Body of pancreas (tissue), 4 donors: ENCODE measurements at regions not wholly inside any gene's neighbourhood (a gene's known extent, or its start where the extent isn't known, plus 50 kb on each side); places are given as distances from the start of the nearest gene placed in this dataset.

Experiments used
- ATAC-seq: fragments of 150-250 bp; one replicate; pipeline ENCODE4 v1.9.1; 2016
- DNase-seq, 4 donors: peaks; one replicate each; pipeline ENCODE4 v3.0.0-alpha.2; 2019
- H3K27ac ChIP-seq, 4 donors: fragments of 200-600 bp; sonication (generic); 1 replicate in 3 of 4; 2 replicates in 1 of 4; pipeline versions ENCODE4 v1.5.1 to v1.6.1; 2016 to 2019; ENCODE audit warnings: mild to moderate bottlenecking in 1 of 4, mixed read lengths in 1 of 4, moderate library complexity in 1 of 4
- H3K27me3 ChIP-seq, 2 donors: fragments of 200-600 bp; sonication (generic); one replicate each; pipeline ENCODE4 v1.6.0; 2016; ENCODE audit warnings: mild to moderate bottlenecking in 1 of 2
- H3K36me3 ChIP-seq, 2 donors: fragments of 200-600 bp; sonication (generic); replicated peaks in 1 of 2; 2 replicates each; pipeline ENCODE4 v1.5.1; 2016; ENCODE audit warnings: low read depth in 2 of 2; ENCODE audit not compliant: insufficient read depth in 1 of 2
- H3K4me1 ChIP-seq: fragments of 200-600 bp; sonication (generic); one replicate; pipeline ENCODE4 v1.6.0; 2016
- H3K4me3 ChIP-seq, 2 donors: fragments of 200-600 bp; sonication (generic); 1 replicate in 1 of 2; 2 replicates in 1 of 2; pipeline ENCODE4 v1.5.1; 2016 to 2019
- H3K9me3 ChIP-seq, 3 donors: fragments of 200-600 bp; sonication (generic); 1 replicate in 2 of 3; 2 replicates in 1 of 3; pipeline ENCODE4 v1.5.1; 2016
- POLR2A ChIP-seq, 3 donors: fragments of 450-650 bp; IDR thresholded peaks; one replicate each; pipeline ENCODE4 v1.6.1; 2016; ENCODE audit warnings: antibody characterized with exemption in 3 of 3, mild to moderate bottlenecking in 2 of 3
- WGBS, 2 donors: methylation state at CpG; one replicate each; pipeline ENCODE4 v1.1.5; 2017; 5-methylcytosine and 5-hydroxymethylcytosine counted together
- intact Hi-C: fragments of 100-400 bp; cut with DNase I; formaldehyde crosslinking; loops from one replicate; pipeline ENCODE4 v1.15.1; 2023
- TF ChIP-seq, protein P1 (sequence below), 7 experiments: fragments of 450-650 bp in 4 of 7; fragments of 200-600 bp in 3 of 7; sonication (generic) in 3 of 7; IDR thresholded peaks; one replicate each; pipeline ENCODE4 v1.5.1; 2016 to 2019; ENCODE audit warnings: antibody characterized with exemption in 7 of 7

DNA sequence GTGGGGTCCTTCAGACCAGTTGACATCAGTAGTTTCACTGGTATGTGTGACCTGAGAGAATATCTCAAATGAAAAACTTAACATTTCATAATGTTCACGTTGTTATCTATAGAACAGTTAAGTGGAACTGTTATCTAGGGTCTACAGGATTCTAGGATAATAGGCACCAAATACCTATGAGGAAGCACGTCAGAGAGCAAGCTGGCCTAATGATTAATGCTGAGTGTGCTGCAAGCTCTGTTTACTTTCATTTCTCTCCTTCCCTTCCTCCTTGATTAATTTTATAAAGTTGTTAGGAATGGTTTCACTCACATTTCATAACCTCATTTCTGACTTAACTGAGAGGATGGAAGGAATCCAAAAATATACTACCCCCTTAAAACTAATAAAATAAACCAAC, 362.5 kb upstream of the ZNF717 start:
- intact Hi-C loops: no loop called here
- H3K4me3 ChIP-seq: no peak overlapping the region
- no peaks in the 10 kb centered on the region for H3K9me3 ChIP-seq
- no peak overlapping the region for H3K27ac ChIP-seq
- no peaks in the 10 kb centered on the region for H3K36me3 ChIP-seq
- H3K27me3 ChIP-seq: no peaks in the 10 kb centered on the region
- no peak for DNase-seq
- no peak for ATAC-seq
- H3K4me1 ChIP-seq: no peaks in the 10 kb centered on the region
- TF ChIP-seq POLR2A (IDR thresholded peaks at IDR 0.05): no peak
- TF ChIP-seq, protein P1, sequence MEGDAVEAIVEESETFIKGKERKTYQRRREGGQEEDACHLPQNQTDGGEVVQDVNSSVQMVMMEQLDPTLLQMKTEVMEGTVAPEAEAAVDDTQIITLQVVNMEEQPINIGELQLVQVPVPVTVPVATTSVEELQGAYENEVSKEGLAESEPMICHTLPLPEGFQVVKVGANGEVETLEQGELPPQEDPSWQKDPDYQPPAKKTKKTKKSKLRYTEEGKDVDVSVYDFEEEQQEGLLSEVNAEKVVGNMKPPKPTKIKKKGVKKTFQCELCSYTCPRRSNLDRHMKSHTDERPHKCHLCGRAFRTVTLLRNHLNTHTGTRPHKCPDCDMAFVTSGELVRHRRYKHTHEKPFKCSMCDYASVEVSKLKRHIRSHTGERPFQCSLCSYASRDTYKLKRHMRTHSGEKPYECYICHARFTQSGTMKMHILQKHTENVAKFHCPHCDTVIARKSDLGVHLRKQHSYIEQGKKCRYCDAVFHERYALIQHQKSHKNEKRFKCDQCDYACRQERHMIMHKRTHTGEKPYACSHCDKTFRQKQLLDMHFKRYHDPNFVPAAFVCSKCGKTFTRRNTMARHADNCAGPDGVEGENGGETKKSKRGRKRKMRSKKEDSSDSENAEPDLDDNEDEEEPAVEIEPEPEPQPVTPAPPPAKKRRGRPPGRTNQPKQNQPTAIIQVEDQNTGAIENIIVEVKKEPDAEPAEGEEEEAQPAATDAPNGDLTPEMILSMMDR (IDR thresholded peaks at IDR 0.05): no peak
- WGBS, 2 donors: 4 to 12% methylated on average over 2 of the region's 2 CpGs

DNA sequence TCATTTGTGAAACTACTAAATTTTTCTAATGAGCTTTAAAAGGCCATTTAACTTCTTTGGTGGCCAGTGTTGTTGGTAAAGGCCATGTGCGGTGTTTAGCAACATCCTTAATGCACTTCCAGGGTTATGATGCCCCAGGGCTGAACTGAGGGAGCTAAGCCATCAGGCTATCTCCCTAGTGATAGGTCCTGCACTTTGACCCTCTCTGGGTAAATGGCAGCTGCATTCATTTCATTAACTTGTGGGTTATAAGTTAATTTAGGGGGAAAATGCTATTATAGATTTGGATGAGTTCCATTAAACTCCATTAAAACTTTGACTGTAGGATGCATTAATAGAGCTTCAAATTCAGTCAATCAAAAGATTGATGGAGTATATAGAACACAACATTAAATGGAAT, 366.7 kb upstream of the ZNF717 start:
- H3K36me3 ChIP-seq: no peaks in the 10 kb centered on the region
- no peak for ATAC-seq
- no peak overlapping the region for H3K27ac ChIP-seq
- no peak overlapping the region for H3K4me3 ChIP-seq
- no peaks in the 10 kb centered on the region for H3K4me1 ChIP-seq
- DNase-seq: no peak
- 59 to 79% methylated on average over 1 of the region's 1 CpG for WGBS, 2 donors
- TF ChIP-seq, protein P1 (IDR thresholded peaks at IDR 0.05): no peak
- no peak for TF ChIP-seq POLR2A (IDR thresholded peaks at IDR 0.05)
- no peaks in the 10 kb centered on the region for H3K27me3 ChIP-seq
- intact Hi-C loops: no loop called here
- no peaks in the 10 kb centered on the region for H3K9me3 ChIP-seq

DNA sequence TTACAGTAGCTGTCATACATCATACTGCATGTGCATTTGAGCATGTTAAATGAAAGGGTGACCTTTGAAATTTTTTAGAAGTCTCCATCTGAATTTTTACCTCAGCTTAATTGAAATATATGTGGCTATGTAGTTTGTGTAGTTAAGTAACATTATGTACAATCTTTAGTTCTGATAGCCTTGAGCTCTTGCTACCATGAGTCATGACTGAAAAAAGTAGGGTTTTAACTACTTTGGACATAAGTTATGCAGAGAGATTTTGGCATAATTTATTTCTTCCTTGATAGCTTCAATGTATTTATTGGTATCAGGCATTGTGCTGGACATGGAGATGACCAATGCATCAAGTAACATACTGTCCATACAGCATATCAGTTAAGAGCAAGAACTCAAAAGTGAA, 376.5 kb upstream of the ZNF717 start:
- ATAC-seq: no peak
- H3K27me3 ChIP-seq: no peaks in the 10 kb centered on the region
- no peaks in the 10 kb centered on the region for H3K4me1 ChIP-seq
- H3K36me3 ChIP-seq: no peaks in the 10 kb centered on the region
- H3K4me3 ChIP-seq: no peak overlapping the region
- intact Hi-C loops: no loop called here
- no peak for DNase-seq
- no peak overlapping the region for H3K27ac ChIP-seq
- TF ChIP-seq POLR2A (IDR thresholded peaks at IDR 0.05): no peak
- TF ChIP-seq, protein P1 (IDR thresholded peaks at IDR 0.05): no peak
- no peaks in the 10 kb centered on the region for H3K9me3 ChIP-seq

GRCh38 chr3:76171647-76172046, 386.3 kb upstream of the ZNF717 start:
- 74% methylated on average over 3 of the region's 3 CpGs for whole genome bisulfite sequencing, 2 donors
- Histone ChIP-seq H3K4me1 (no peaks in the 10 kb centered on the region), H3K27ac (no peak overlapping the region), H3K4me3 (no peak overlapping the region), H3K36me3 (no peaks in the 10 kb centered on the region), H3K9me3 (no peaks in the 10 kb centered on the region), H3K27me3 (no peaks in the 10 kb centered on the region)
- intact Hi-C loops: no loop called here
- DNase-seq (no peak), ATAC-seq (no peak)
- TF ChIP-seq, protein P1 (IDR thresholded peaks at IDR 0.05): no peak

- WGBS, 2 donors: 55 to 63% methylated on average over 4 of the region's 4 CpGs
- intact Hi-C loops: no loop called here
- Histone ChIP-seq H3K36me3 (no peaks in the 10 kb centered on the region), H3K27ac (no peak overlapping the region), H3K27me3 (no peaks in the 10 kb centered on the region), H3K4me1 (no peaks in the 10 kb centered on the region), H3K4me3 (no peak overlapping the region), H3K9me3 (no peaks in the 10 kb centered on the region)
- TF ChIP-seq, protein P1 (IDR thresholded peaks at IDR 0.05): no peak
- no peak for TF ChIP-seq POLR2A (IDR thresholded peaks at IDR 0.05)
- DNase-seq: no peak
- no peak for ATAC-seq
Measured at GRCh38 chr3:76177610-76178009, 392.3 kb upstream of the ZNF717 start.
